Ovary (tissue), 7 donors: ENCODE measurements at regions not wholly inside any gene's neighbourhood (a gene's known extent, or its start where the extent isn't known, plus 50 kb on each side); places are given as distances from the start of the nearest gene placed in this dataset. TPM values are rescaled to one million over a fixed set of nuclear protein-coding genes. Genes with fewer than 3 reads are reported as not detected.

Experiments used
- DNase-seq, 5 donors: peaks; one replicate each; pipeline ENCODE4 v3.0.0-alpha.2; 2019 to 2020
- H3K27ac ChIP-seq, 2 donors: fragments of 200-600 bp; one replicate each; pipeline versions ENCODE4 v1.5.1 to v1.8.0; 2019 to 2022
- H3K27me3 ChIP-seq: fragments of 200-600 bp; one replicate; pipeline ENCODE4 v1.8.0; 2022
- H3K36me3 ChIP-seq: fragments of 200-600 bp; sonication (generic); one replicate; pipeline ENCODE4 v1.5.1; 2019
- H3K4me1 ChIP-seq: one replicate; pipeline ENCODE4 v1.8.1; 2013; ENCODE audit warnings: mild to moderate bottlenecking, moderate library complexity; ENCODE audit not compliant: insufficient read depth
- H3K4me3 ChIP-seq: fragments of 200-600 bp; sonication (generic); one replicate; pipeline ENCODE4 v1.5.1; 2017
- H3K9me3 ChIP-seq, 2 donors: fragments of 200-600 bp in 1 of 2; sonication (generic) in 1 of 2; one replicate each; pipeline versions ENCODE4 v1.5.1 to v1.8.1; 2013 to 2019; ENCODE audit warnings: mild to moderate bottlenecking in 1 of 2, moderate library complexity in 1 of 2
- CTCF ChIP-seq, 3 donors: fragments of 450-650 bp in 2 of 3; fragments of 200-600 bp in 1 of 3; IDR thresholded peaks; one replicate each; pipeline versions ENCODE4 v1.5.1 to v1.8.0; 2016 to 2022; ENCODE audit warnings: antibody characterized with exemption in 3 of 3, mild to moderate bottlenecking in 1 of 3
- EP300 ChIP-seq: sonication (generic); formaldehyde crosslinking; IDR thresholded peaks from one replicate; pipeline ENCODE4 v1.6.1; 2017; ENCODE audit warnings: antibody characterized with exemption
- POLR2A ChIP-seq: fragments of 450-650 bp; IDR thresholded peaks from one replicate; pipeline ENCODE4 v1.6.1; 2017; ENCODE audit warnings: antibody characterized with exemption, mild to moderate bottlenecking, moderate library complexity
- WGBS, 3 donors: extraction: QIAGEN DNeasy Blood & Tissue Kit in 1 of 3; methylation state at CpG; one replicate each; pipeline versions ENCODE4 v1.1.5 to v1.1.7; 2013 to 2017; 5-methylcytosine and 5-hydroxymethylcytosine counted together
- intact Hi-C, 4 donors: fragments of 100-400 bp; cut with DNase I; formaldehyde crosslinking; loops; one replicate each; pipeline versions ENCODE4 v1.11.0 to v1.15.1; 2022 to 2023
- small RNA-seq: library from RNA; depleted of rRNA; stranded (forward); fragments of <200 nt; gene quantifications from one replicate; pipeline ENCODE3, GENCODE V24; 2016
- donor health status: DM: no; HTN: no; CAD: no; lungs with moderate emphysema.
- donor health status: DM: no; HTN: no; CAD: no.
- donor health status: Bipolar disorder and iron deficiency.
- donor health status: DM: no; HTN: no; CAD: no.
- donor health status: DM: yes; HTN: yes; CAD: no.

GRCh38 chr13:46947425-46948191 lies 50.8 kb upstream of the HTR2A start:
- WGBS, 3 donors, result 63 to 73% (median 71%) methylated on average over 4 of the region's 4 CpGs
- Histone ChIP-seq H3K4me3 (no peak overlapping the region), H3K27me3 (no peaks in the 10 kb centered on the region), H3K36me3 (no peaks in the 10 kb centered on the region), H3K4me1 (no peaks in the 10 kb centered on the region), H3K27ac (no peak overlapping the region), H3K9me3 (peaks cover 0 to 4% of the 10 kb centered on the region in 2 donors)
- no peak for DNase-seq
- no peak for TF ChIP-seq POLR2A
- TF ChIP-seq CTCF (IDR thresholded peaks at IDR 0.05), result no peak
- TF ChIP-seq EP300, result no peak
- intact Hi-C loops, result no loop called here

Small RNA genes in the stretch of these regions (small RNA-seq; reads per million reads assigned to genes)
- gene GNG5P5 (not detected), gene RN7SL700P (not detected)
